B cell (primary cell): ENCODE measurements at regions not wholly inside any gene's neighbourhood (a gene's known extent, or its start where the extent isn't known, plus 50 kb on each side); places are given as distances from the start of the nearest gene placed in this dataset.

ENCODE experiments used
- ATAC-seq: fragments of 200-7000 bp; cut with Tn5 transposase; one replicate; pipeline ENCODE4 v1.10.0; 2021; ENCODE audit warnings: low read depth, mild to moderate bottlenecking, moderate number of reproducible peaks, moderate library complexity
- CTCF ChIA-PET: fragments of 350-600 bp; sonication (Branson Sonifier 250); formaldehyde crosslinking; loops from one replicate; lab custom pipeline; 2021; ENCODE audit warnings: antibody characterized with exemption, inconsistent platforms; lab: Charles Lee
- POLR2A ChIA-PET: fragments of 350-600 bp; sonication (Branson Sonifier 250); formaldehyde crosslinking; loops from one replicate; lab custom pipeline; 2021; ENCODE audit warnings: antibody characterized with exemption; lab: Charles Lee
- DNase-seq: peaks from one replicate; pipeline ENCODE4 v3.0.0; 2013
- H2AFZ ChIP-seq: 2 replicates; pipeline ENCODE4 v1.6.1; 2012; ENCODE audit warnings: mild to moderate bottlenecking, low read depth, low read length; ENCODE audit not compliant: insufficient read depth, poor library complexity, severe bottlenecking
- H3K27ac ChIP-seq, 2 donors: 1 replicate in 1 of 2; 2 replicates in 1 of 2; pipeline ENCODE4 v1.5.1; 2012 to 2013; ENCODE audit warnings: low read length in 2 of 2, mild to moderate bottlenecking in 2 of 2, moderate library complexity in 1 of 2
- H3K27me3 ChIP-seq, 4 experiments: fragments of 200-600 bp in 1 of 4; sonication (generic) in 1 of 4; replicated peaks in 1 of 4; 1 replicate in 2 of 4; 2 replicates in 2 of 4; pipeline versions ENCODE4 v1.6.1 to v1.7.0; 2013 to 2016; ENCODE audit warnings: low read length in 3 of 4, mild to moderate bottlenecking in 2 of 4, mixed read lengths in 1 of 4, moderate library complexity in 1 of 4; ENCODE audit not compliant: insufficient read depth in 4 of 4, control insufficient read depth in 3 of 4; ENCODE audit errors: control extremely low read depth in 1 of 4
- H3K36me3 ChIP-seq, 2 experiments: replicated peaks in 1 of 2; 1 replicate in 1 of 2; 2 replicates in 1 of 2; pipeline versions ENCODE4 v1.6.1 to v1.7.1; 2013; ENCODE audit warnings: low read length in 1 of 2; ENCODE audit not compliant: insufficient read depth in 2 of 2, control insufficient read depth in 1 of 2; ENCODE audit errors: control extremely low read depth in 1 of 2, extremely low read depth in 1 of 2
- H3K4me1 ChIP-seq, 2 donors: fragments of 200-600 bp in 1 of 2; sonication (generic) in 1 of 2; 1 replicate in 1 of 2; 2 replicates in 1 of 2; pipeline versions ENCODE4 v1.5.1 to v1.6.1; 2013 to 2017; ENCODE audit warnings: low read length in 2 of 2; ENCODE audit not compliant: control insufficient read depth in 2 of 2, insufficient read depth in 2 of 2
- H3K4me2 ChIP-seq: replicated peaks from 2 replicates; pipeline ENCODE3; 2012; ENCODE audit warnings: mild to moderate bottlenecking, low read depth, low read length; ENCODE audit not compliant: poor library complexity, severe bottlenecking
- H3K4me3 ChIP-seq, 5 experiments: fragments of 200-600 bp in 1 of 5; sonication (generic) in 1 of 5; 1 replicate in 3 of 5; 2 replicates in 2 of 5; pipeline versions ENCODE4 v1.5.1 to v1.7.0; 2011 to 2016; ENCODE audit warnings: low read length in 4 of 5, mild to moderate bottlenecking in 4 of 5, low read depth in 2 of 5, control low read depth in 1 of 5, moderate library complexity in 1 of 5; ENCODE audit not compliant: insufficient read depth in 1 of 5; ENCODE audit errors: control extremely low read depth in 1 of 5, extremely low read depth in 1 of 5
- H3K79me2 ChIP-seq: fragments of 200-600 bp; sonication (generic); one replicate; pipeline ENCODE4 v1.6.0; 2016; ENCODE audit warnings: low read length; ENCODE audit not compliant: control insufficient read depth, insufficient read depth
- H3K9ac ChIP-seq: fragments of 200-600 bp; sonication (generic); 2 replicates; pipeline ENCODE4 v1.6.1; 2017; ENCODE audit warnings: mild to moderate bottlenecking, low read length, moderate library complexity
- H3K9me3 ChIP-seq, 3 donors: one replicate each; pipeline versions ENCODE4 v1.6.1 to v1.7.1; 2013; ENCODE audit warnings: low read length in 2 of 3; ENCODE audit not compliant: control insufficient read depth in 2 of 3, insufficient read depth in 1 of 3; ENCODE audit errors: control extremely low read depth in 1 of 3
- H4K20me1 ChIP-seq: 2 replicates; pipeline ENCODE4 v1.6.0; 2012; ENCODE audit warnings: mild to moderate bottlenecking, low read length; ENCODE audit not compliant: insufficient read depth, control insufficient read depth, poor library complexity, severe bottlenecking
- H3K27ac Mint-ChIP-seq: one replicate; pipeline ENCODE4 v1.8.0; 2021; ENCODE audit warnings: mixed read lengths
- H3K27me3 Mint-ChIP-seq: one replicate; pipeline ENCODE4 v1.8.0; 2021; ENCODE audit warnings: mixed read lengths
- H3K4me1 Mint-ChIP-seq: one replicate; pipeline ENCODE4 v1.8.0; 2021; ENCODE audit warnings: mixed read lengths
- H3K4me3 Mint-ChIP-seq: one replicate; pipeline ENCODE4 v1.8.0; 2021; ENCODE audit warnings: mixed read lengths
- H3K9me3 Mint-ChIP-seq: one replicate; pipeline ENCODE4 v1.8.0; 2022; ENCODE audit warnings: mixed read lengths; ENCODE audit not compliant: insufficient read depth
- CTCF ChIP-seq: fragments of 200-600 bp; IDR thresholded peaks from one replicate; pipeline ENCODE4 v1.8.0; 2022; ENCODE audit warnings: antibody characterized with exemption, mild to moderate bottlenecking
- EZH2 ChIP-seq: IDR thresholded peaks from 2 replicates; pipeline ENCODE4 v1.6.1; 2012; ENCODE audit warnings: borderline replicate concordance, low read depth, mild to moderate bottlenecking, moderate library complexity, low read length; ENCODE audit not compliant: insufficient read depth, poor library complexity, severe bottlenecking
- WGBS: methylation state at CpG from one replicate; pipeline ENCODE4 v1.1.5; 2013; ENCODE audit warnings: missing lambda C conversion rate; ENCODE audit not compliant: insufficient coverage; 5-methylcytosine and 5-hydroxymethylcytosine counted together
- intact Hi-C: fragments of 100-400 bp; cut with micrococcal nuclease; formaldehyde crosslinking; loops from one replicate; pipeline ENCODE4 v1.10.0; 2022

- no peak for TF ChIP-seq EZH2
- no peak for TF ChIP-seq CTCF
- Histone ChIP-seq H3K79me2 (no peaks in the 10 kb centered on the region), H3K4me1 (no peaks in the 10 kb centered on the region), H3K27me3 (peaks cover 0 to 6% (median 2%) of the 10 kb centered on the region in 4 experiments), H3K9ac (no peak overlapping the region), H4K20me1 (no peaks in the 10 kb centered on the region), H3K4me3 (no peak overlapping the region), H3K27ac (no peak overlapping the region), H3K36me3 (no peaks in the 10 kb centered on the region), H3K4me2 (no peak overlapping the region), H2AFZ (no peak overlapping the region), H3K9me3 (peaks cover 0 to 11% (median 4%) of the 10 kb centered on the region in 3 donors)
- Mint-ChIP-seq H3K27me3 (peaks cover 12% of the 10 kb centered on the region), H3K4me3 (no peak overlapping the region), H3K9me3 (peaks cover 7% of the 10 kb centered on the region), H3K27ac (no peak overlapping the region), H3K4me1 (no peaks in the 10 kb centered on the region)
- DNase-seq (no peak), ATAC-seq (no peak)
- POLR2A ChIA-PET = no interaction called here
- CTCF ChIA-PET = interaction anchor here (1.1 kb wide), 1 partner anchor 470 kb away, joined by 3 read pairs; no protein-coding TSS in a partner anchor
- intact Hi-C loops = no loop called here
- 74% methylated on average over 2 of the region's 5 CpGs for WGBS
Measured at GRCh38 chr6:5941188-5941587, 65.5 kb downstream of the NRN1 start.

GRCh38 chr6:5938934-5939333, 67.8 kb downstream of the NRN1 start:
- H3K9me3 Mint-ChIP-seq = peaks cover 7% of the 10 kb centered on the region
- H3K9me3 ChIP-seq = peaks cover 0 to 11% (median under 1%) of the 10 kb centered on the region in 3 donors
- no peak overlapping the region for H3K9ac ChIP-seq
- no peak for ATAC-seq
- peaks cover 31% of the 10 kb centered on the region for H3K27me3 Mint-ChIP-seq
- no peak overlapping the region for H3K27ac ChIP-seq
- no peak overlapping the region for H3K27ac Mint-ChIP-seq
- ChIA-PET CTCF (no interaction called here), POLR2A (no interaction called here)
- no peak overlapping the region for H3K4me3 ChIP-seq
- peaks cover 0 to 13% (median 3%) of the 10 kb centered on the region in 4 experiments for H3K27me3 ChIP-seq
- intact Hi-C loops = no loop called here
- no peak overlapping the region for H3K4me2 ChIP-seq
- no peak overlapping the region for H2AFZ ChIP-seq
- H3K4me3 Mint-ChIP-seq = no peak overlapping the region
- no peaks in the 10 kb centered on the region for H4K20me1 ChIP-seq
- H3K4me1 Mint-ChIP-seq = no peaks in the 10 kb centered on the region
- no peak for TF ChIP-seq EZH2
- no peak for TF ChIP-seq CTCF
- H3K79me2 ChIP-seq = no peaks in the 10 kb centered on the region
- H3K36me3 ChIP-seq = no peaks in the 10 kb centered on the region
- no peak for DNase-seq
- H3K4me1 ChIP-seq = no peaks in the 10 kb centered on the region
- 82% methylated on average over 2 of the region's 3 CpGs for WGBS
